Calu3 (cell line): ENCODE measurements at regions not wholly inside any gene's neighbourhood (a gene's known extent, or its start where the extent isn't known, plus 50 kb on each side); places are given as distances from the start of the nearest gene placed in this dataset.
"Not testable (repeated sequence)": the region's sequence is repeated elsewhere in the genome, so short reads cannot be mapped to it uniquely, and the experiment has no call there.

Source experiments
- BruUV-seq: library from RNA; stranded (reverse); fragments of 400-500 nt; replicated peaks from 2 replicates; lab custom pipeline; 2021; lab: Mats Ljungman, UMichigan
- CTCF ChIA-PET: fragments of 300-600 bp; sonication (Branson Sonifier 250); formaldehyde crosslinking; loops from one replicate; lab custom pipeline; 2022; ENCODE audit warnings: antibody characterized with exemption; lab: Charles Lee
- DNase-seq: peaks from one replicate; pipeline ENCODE4 v3.0.0; 2022
- H3K27ac Mint-ChIP-seq: one replicate; pipeline ENCODE4 v1.8.0; 2022; ENCODE audit warnings: mixed read lengths; ENCODE audit not compliant: unreplicated experiment
- H3K27me3 Mint-ChIP-seq: one replicate; pipeline ENCODE4 v1.8.0; 2022; ENCODE audit warnings: mixed read lengths; ENCODE audit not compliant: unreplicated experiment
- H3K36me3 Mint-ChIP-seq: one replicate; pipeline ENCODE4 v1.8.0; 2022; ENCODE audit warnings: mild to moderate bottlenecking, moderate library complexity, mixed read lengths; ENCODE audit not compliant: insufficient read depth, unreplicated experiment
- H3K4me1 Mint-ChIP-seq: one replicate; pipeline ENCODE4 v1.8.0; 2022; ENCODE audit warnings: mild to moderate bottlenecking, low read depth, mixed read lengths; ENCODE audit not compliant: unreplicated experiment
- H3K4me3 Mint-ChIP-seq: one replicate; pipeline ENCODE4 v1.8.0; 2022; ENCODE audit warnings: mild to moderate bottlenecking, low read depth, moderate library complexity, mixed read lengths; ENCODE audit not compliant: unreplicated experiment
- H3K9me3 Mint-ChIP-seq: one replicate; pipeline ENCODE4 v1.8.0; 2022; ENCODE audit warnings: low read depth, mixed read lengths; ENCODE audit not compliant: unreplicated experiment
- CTCF ChIP-seq: fragments of 200-600 bp; IDR thresholded peaks from one replicate; pipeline ENCODE4 v1.8.0; 2022; ENCODE audit warnings: antibody characterized with exemption; ENCODE audit not compliant: unreplicated experiment
- intact Hi-C: fragments of 100-400 bp; cut with micrococcal nuclease; formaldehyde crosslinking; loops from one replicate; pipeline ENCODE4 v1.10.0; 2022; ENCODE audit not compliant: unreplicated experiment

- CTCF ChIA-PET, result no interaction called here
- no peaks in the 10 kb centered on the region for H3K36me3 Mint-ChIP-seq
- peaks cover 3% of the 10 kb centered on the region for H3K9me3 Mint-ChIP-seq
- BruUV-seq, result no TSS peak
- TF ChIP-seq CTCF, result no peak
- DNase-seq, result no peak
- no peaks in the 10 kb centered on the region for H3K4me1 Mint-ChIP-seq
- H3K27me3 Mint-ChIP-seq, result no peaks in the 10 kb centered on the region
- H3K4me3 Mint-ChIP-seq, result no peak overlapping the region
- H3K27ac Mint-ChIP-seq, result no peak overlapping the region
- intact Hi-C loops, result no loop called here
These were observed 65.5 kb upstream of the HGFAC start for GRCh38 chr4:3376266-3376665.

GRCh38 chr4:3377557-3377956, 64.2 kb upstream of the HGFAC start:
- Mint-ChIP-seq H3K9me3 (peaks cover 4% of the 10 kb centered on the region), H3K36me3 (no peaks in the 10 kb centered on the region), H3K27ac (no peak overlapping the region), H3K27me3 (no peaks in the 10 kb centered on the region), H3K4me1 (no peaks in the 10 kb centered on the region), H3K4me3 (no peak overlapping the region)
- intact Hi-C loops, result no loop called here
- DNase-seq, result no peak
- no TSS peak for BruUV-seq
- CTCF ChIA-PET, result no interaction called here
- no peak for TF ChIP-seq CTCF

- H3K27me3 Mint-ChIP-seq, H3K4me3 Mint-ChIP-seq, CTCF ChIA-PET, H3K4me1 Mint-ChIP-seq, intact Hi-C loops, BruUV-seq, DNase-seq, H3K9me3 Mint-ChIP-seq, H3K36me3 Mint-ChIP-seq, H3K27ac Mint-ChIP-seq: not testable (repeated sequence)
These were observed 61.4 kb upstream of the HGFAC start for GRCh38 chr4:3380336-3380735.

GRCh38 chr4:3381208-3381607, 60.6 kb upstream of the HGFAC start:
- H3K27ac Mint-ChIP-seq, H3K9me3 Mint-ChIP-seq, DNase-seq, H3K36me3 Mint-ChIP-seq, BruUV-seq, intact Hi-C loops, H3K27me3 Mint-ChIP-seq, H3K4me3 Mint-ChIP-seq, H3K4me1 Mint-ChIP-seq, CTCF ChIA-PET: not testable (repeated sequence)

GRCh38 chr4:3382251-3382650, 59.5 kb upstream of the HGFAC start:
- Mint-ChIP-seq H3K4me3 (no peak overlapping the region), H3K9me3 (peaks cover 6% of the 10 kb centered on the region), H3K4me1 (no peaks in the 10 kb centered on the region), H3K27ac (peak overlapping the region; percentile 28), H3K36me3 (no peaks in the 10 kb centered on the region), H3K27me3 (no peaks in the 10 kb centered on the region)
- DNase-seq, result no peak
- intact Hi-C loops, result no loop called here
- BruUV-seq, result no TSS peak
- no peak for TF ChIP-seq CTCF
- CTCF ChIA-PET, result no interaction called here
